GM23248 (cell line): ENCODE measurements at regions not wholly inside any gene's neighbourhood (a gene's known extent, or its start where the extent isn't known, plus 50 kb on each side); places are given as distances from the start of the nearest gene placed in this dataset.

Experiments used
- EZH2 ChIP-seq: fragments of 200-600 bp; sonication (generic); IDR thresholded peaks from 2 replicates; pipeline ENCODE4 v1.6.1; 2018; ENCODE audit warnings: antibody characterized with exemption, mild to moderate bottlenecking; ENCODE audit not compliant: insufficient read depth, poor library complexity, severe bottlenecking
- EZH2phosphoT487 ChIP-seq: fragments of 200-600 bp; sonication (generic); IDR thresholded peaks from 2 replicates; pipeline ENCODE4 v1.6.1; 2018; ENCODE audit warnings: antibody characterized with exemption, moderate library complexity, mild to moderate bottlenecking, low read depth; ENCODE audit not compliant: insufficient read depth

DNA sequence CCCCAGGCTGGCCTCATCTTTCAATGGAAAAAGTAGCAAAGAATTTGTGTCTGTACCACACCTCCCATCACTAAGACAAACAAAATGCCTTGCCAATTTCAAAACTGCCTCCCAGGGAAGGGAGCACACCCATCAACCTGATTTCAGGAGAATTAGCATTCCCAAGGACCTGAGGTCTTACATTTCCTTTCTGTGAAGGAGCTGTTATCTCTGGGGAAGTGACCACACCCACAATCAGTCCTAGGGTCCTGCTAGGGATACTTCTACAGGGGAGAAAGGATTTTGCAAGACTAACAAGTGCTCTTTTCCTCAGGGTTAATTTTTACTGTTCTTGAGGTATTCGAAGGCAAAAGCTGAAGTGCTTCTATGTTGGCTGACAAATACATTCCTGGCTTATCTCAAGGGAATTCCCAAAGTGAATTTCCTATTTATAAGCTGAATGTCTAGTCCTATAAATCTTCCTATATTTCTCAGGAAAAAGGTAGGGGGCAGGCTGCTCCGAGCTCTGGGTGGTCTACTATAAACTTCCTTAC, 97.4 kb upstream of the ITGA1 start:
- TF ChIP-seq EZH2 (no peak), EZH2phosphoT487 (no peak)
